Liver (tissue), 8 donors: ENCODE measurements at regions not wholly inside any gene's neighbourhood (a gene's known extent, or its start where the extent isn't known, plus 50 kb on each side); places are given as distances from the start of the nearest gene placed in this dataset.

Experiments
- DNase-seq: peaks from one replicate; pipeline ENCODE4 v3.0.0-alpha.2; 2017; ENCODE audit warnings: low spot score
- H3K27ac ChIP-seq, 2 donors: one replicate each; pipeline ENCODE4 v1.7.0; 2013; ENCODE audit warnings: inconsistent platforms in 2 of 2, low read length in 2 of 2, control low read depth in 1 of 2, low read depth in 1 of 2, mild to moderate bottlenecking in 1 of 2
- H3K27me3 ChIP-seq, 4 donors: one replicate each; pipeline versions ENCODE4 v1.6.1 to v1.7.0; 2013; ENCODE audit warnings: low read length in 3 of 4, inconsistent platforms in 1 of 4, mild to moderate bottlenecking in 1 of 4, moderate library complexity in 1 of 4; ENCODE audit not compliant: control insufficient read depth in 4 of 4, insufficient read depth in 4 of 4
- H3K36me3 ChIP-seq, 4 donors: one replicate each; pipeline versions ENCODE4 v1.6.1 to v1.7.0; 2013; ENCODE audit warnings: low read length in 3 of 4, mild to moderate bottlenecking in 3 of 4, low read depth in 1 of 4, moderate library complexity in 1 of 4; ENCODE audit not compliant: control insufficient read depth in 4 of 4, insufficient read depth in 3 of 4
- H3K4me1 ChIP-seq, 4 donors: one replicate each; pipeline versions ENCODE4 v1.6.1 to v1.7.0; 2013; ENCODE audit warnings: low read length in 3 of 4, mild to moderate bottlenecking in 3 of 4, moderate library complexity in 1 of 4; ENCODE audit not compliant: control insufficient read depth in 4 of 4, insufficient read depth in 4 of 4
- H3K4me3 ChIP-seq, 3 donors: one replicate each; pipeline versions ENCODE4 v1.6.1 to v1.7.0; 2013; ENCODE audit warnings: low read length in 3 of 3, control low read depth in 1 of 3, low read depth in 1 of 3, mild to moderate bottlenecking in 1 of 3
- H3K9ac ChIP-seq, 2 donors: one replicate each; pipeline ENCODE4 v1.7.0; 2013; ENCODE audit warnings: low read length in 2 of 2, mild to moderate bottlenecking in 2 of 2, moderate library complexity in 2 of 2, control low read depth in 1 of 2, low read depth in 1 of 2
- H3K9me3 ChIP-seq, 4 donors: one replicate each; pipeline versions ENCODE4 v1.6.1 to v1.7.0; 2013; ENCODE audit warnings: low read length in 3 of 4; ENCODE audit not compliant: control insufficient read depth in 4 of 4
- ATF3 ChIP-seq: IDR thresholded peaks from 2 replicates; pipeline ENCODE4 v1.6.1; 2016; ENCODE audit warnings: antibody characterized with exemption
- CTCF ChIP-seq: fragments of 150-350 bp; IDR thresholded peaks from 2 replicates; pipeline ENCODE4 v1.5.1; 2017; ENCODE audit warnings: improper control_type of control experiment, low read depth, low read length; ENCODE audit not compliant: missing input control
- EGR1 ChIP-seq, 2 donors: IDR thresholded peaks; 2 replicates each; pipeline ENCODE4 v1.6.1; 2016 to 2018; ENCODE audit warnings: antibody characterized with exemption in 2 of 2, low read depth in 2 of 2
- FOXA1 ChIP-seq: IDR thresholded peaks from 2 replicates; pipeline ENCODE4 v1.6.1; 2016; ENCODE audit warnings: antibody characterized with exemption
- FOXA2 ChIP-seq: IDR thresholded peaks from 2 replicates; pipeline ENCODE4 v1.6.1; 2016; ENCODE audit warnings: antibody characterized with exemption
- GABPA ChIP-seq, 2 donors: IDR thresholded peaks in 1 of 2; conservative IDR thresholded peaks in 1 of 2; 2 replicates each; pipeline ENCODE4 v1.6.1; 2016; ENCODE audit warnings: antibody characterized with exemption in 2 of 2, mild to moderate bottlenecking in 1 of 2, moderate library complexity in 1 of 2
- HNF4A ChIP-seq, 2 donors: conservative IDR thresholded peaks; 2 replicates each; pipeline ENCODE4 v1.6.1; 2016; ENCODE audit warnings: antibody characterized with exemption in 2 of 2, mild to moderate bottlenecking in 2 of 2
- HNF4G ChIP-seq: IDR thresholded peaks from 2 replicates; pipeline ENCODE4 v1.6.1; 2016; ENCODE audit warnings: antibody characterized with exemption
- JUND ChIP-seq, 2 donors: IDR thresholded peaks; 2 replicates each; pipeline ENCODE4 v1.6.1; 2016; ENCODE audit warnings: antibody characterized with exemption in 2 of 2
- MAX ChIP-seq: IDR thresholded peaks from 2 replicates; pipeline ENCODE4 v1.6.1; 2016; ENCODE audit warnings: antibody characterized with exemption
- NR2F2 ChIP-seq: IDR thresholded peaks from 2 replicates; pipeline ENCODE4 v1.6.1; 2016; ENCODE audit warnings: antibody characterized with exemption
- RAD21 ChIP-seq, 2 donors: IDR thresholded peaks; 2 replicates each; pipeline ENCODE4 v1.6.1; 2016; ENCODE audit warnings: antibody characterized with exemption in 2 of 2, mild to moderate bottlenecking in 2 of 2
- REST ChIP-seq: IDR thresholded peaks from 2 replicates; pipeline ENCODE4 v1.6.1; 2016; ENCODE audit warnings: antibody characterized with exemption, mild to moderate bottlenecking
- RXRA ChIP-seq, 2 donors: IDR thresholded peaks; 2 replicates each; pipeline ENCODE4 v1.6.1; 2017 to 2018; ENCODE audit warnings: antibody characterized with exemption in 2 of 2, mild to moderate bottlenecking in 1 of 2
- SP1 ChIP-seq: IDR thresholded peaks from 2 replicates; pipeline ENCODE4 v1.6.1; 2018; ENCODE audit warnings: antibody characterized with exemption, mild to moderate bottlenecking
- TAF1 ChIP-seq: conservative IDR thresholded peaks from 2 replicates; pipeline ENCODE4 v1.6.1; 2016; ENCODE audit warnings: antibody characterized with exemption, mild to moderate bottlenecking
- YY1 ChIP-seq: IDR thresholded peaks from 2 replicates; pipeline ENCODE4 v1.6.1; 2016; ENCODE audit warnings: antibody characterized with exemption, mild to moderate bottlenecking
- ZBTB33 ChIP-seq: IDR thresholded peaks from 2 replicates; pipeline ENCODE4 v1.6.1; 2016; ENCODE audit warnings: antibody characterized with exemption
- WGBS: extraction: QIAGEN DNeasy Blood & Tissue Kit; methylation state at CpG from one replicate; pipeline ENCODE4 v1.1.7; 2013; 5-methylcytosine and 5-hydroxymethylcytosine counted together
- donor health status: healthy.
- donor health status: healthy.
- donor health status: healthy.
- donor health status: healthy.
- donor health status: healthy.

- Histone ChIP-seq H3K9me3 (no peaks in the 10 kb centered on the region), H3K4me3 (no peak overlapping the region), H3K27ac (no peak overlapping the region), H3K4me1 (peaks cover 2 to 11% (median 5%) of the 10 kb centered on the region in 4 donors), H3K9ac (no peak overlapping the region), H3K36me3 (no peaks in the 10 kb centered on the region), H3K27me3 (no peaks in the 10 kb centered on the region)
- WGBS = 90% methylated on average over 8 of the region's 8 CpGs
- no peak for TF ChIP-seq HNF4A (conservative IDR thresholded peaks at IDR 0.05)
- no peak for DNase-seq
These were observed 160.6 kb downstream of the VEGFA start for GRCh38 chr6:43930440-43931154.

- DNase-seq = no peak
- no peaks in the 10 kb centered on the region for H3K9me3 ChIP-seq
- 98% methylated on average over 5 of the region's 5 CpGs for WGBS
- peaks cover 2 to 11% (median 5%) of the 10 kb centered on the region in 4 donors for H3K4me1 ChIP-seq
- no peaks in the 10 kb centered on the region for H3K27me3 ChIP-seq
- no peak for TF ChIP-seq YY1
- TF ChIP-seq HNF4A (conservative IDR thresholded peaks at IDR 0.05) = no peak
- no peak for TF ChIP-seq GABPA (IDR thresholded peaks at IDR 0.05 in 1 of 2, conservative IDR thresholded peaks at IDR 0.05 in 1 of 2)
- TF ChIP-seq ZBTB33 = no peak
- TF ChIP-seq EGR1 (IDR thresholded peaks at IDR 0.05; ENCODE audit: low read depth in 2 of 2) = no peak
- TF ChIP-seq CTCF = no peak
- TF ChIP-seq HNF4G = no peak
- TF ChIP-seq MAX = no peak
- TF ChIP-seq RAD21 (IDR thresholded peaks at IDR 0.05) = no peak
- TF ChIP-seq JUND (IDR thresholded peaks at IDR 0.05) = no peak
- no peak for TF ChIP-seq NR2F2
- TF ChIP-seq ATF3 = no peak
- TF ChIP-seq REST = no peak
- TF ChIP-seq TAF1 = no peak
- no peak for TF ChIP-seq FOXA1
- TF ChIP-seq SP1 = no peak
- no peak for TF ChIP-seq RXRA (IDR thresholded peaks at IDR 0.05)
- TF ChIP-seq FOXA2 = no peak
- H3K9ac ChIP-seq = no peak overlapping the region
- no peaks in the 10 kb centered on the region for H3K36me3 ChIP-seq
- H3K4me3 ChIP-seq = no peak overlapping the region
- H3K27ac ChIP-seq = no peak overlapping the region
These were observed 159.5 kb downstream of the VEGFA start for GRCh38 chr6:43929511-43929910.
